Transverse colon (tissue), 3 donors: ENCODE measurements at regions not wholly inside any gene's neighbourhood (a gene's known extent, or its start where the extent isn't known, plus 50 kb on each side); places are given as distances from the start of the nearest gene placed in this dataset.

ENCODE experiments used
- POLR2A ChIP-seq: fragments of 450-650 bp; IDR thresholded peaks from one replicate; pipeline ENCODE4 v1.6.1; 2016; ENCODE audit warnings: antibody characterized with exemption, mild to moderate bottlenecking, moderate library complexity
- POLR2AphosphoS5 ChIP-seq, 3 donors: sonication (generic); formaldehyde crosslinking; IDR thresholded peaks; one replicate each; pipeline ENCODE4 v1.6.1; 2016; ENCODE audit warnings: antibody characterized with exemption in 3 of 3

DNA sequence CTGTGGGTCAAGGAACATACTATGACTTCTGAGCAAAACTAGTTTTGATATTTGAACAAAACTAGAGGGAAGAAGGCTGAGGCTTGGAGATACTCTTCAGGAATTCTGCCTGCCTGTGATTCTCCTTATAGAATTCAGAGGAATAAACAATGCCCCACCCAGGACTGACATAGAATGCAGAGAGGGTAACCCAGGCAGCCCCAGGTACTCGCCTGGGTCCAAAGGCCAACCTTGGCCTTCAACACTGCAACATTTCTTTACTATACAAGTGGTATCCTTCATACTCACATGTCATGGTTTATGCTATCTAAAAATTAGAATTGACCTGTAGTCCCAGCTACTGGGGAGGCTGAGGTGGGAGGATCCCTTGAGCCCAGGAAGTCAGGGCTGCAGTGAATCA, 217.0 kb upstream of the FOXN3 start:
- no peak for TF ChIP-seq POLR2AphosphoS5 (IDR thresholded peaks at IDR 0.05)
- TF ChIP-seq POLR2A = no peak
